GM21529 (cell line): ENCODE measurements at regions not wholly inside any gene's neighbourhood (a gene's known extent, or its start where the extent isn't known, plus 50 kb on each side); places are given as distances from the start of the nearest gene placed in this dataset.

ENCODE experiments used
- ATAC-seq: cut with Tn5 transposase; IDR thresholded peaks from one replicate; pipeline ENCODE4 v1.9.1; 2021; ENCODE audit not compliant: unreplicated experiment

- peak; percentile 69 for ATAC-seq
These were observed 212.1 kb upstream of the PHACTR1 start for GRCh38 chr6:12504325-12504966.

GRCh38 chr6:12505486-12505885 lies 211.1 kb upstream of the PHACTR1 start:
- no peak for ATAC-seq

GRCh38 chr6:12506159-12506558 lies 210.4 kb upstream of the PHACTR1 start:
- no peak for ATAC-seq

GRCh38 chr6:12507636-12508035 lies 208.9 kb upstream of the PHACTR1 start:
- no peak for ATAC-seq

- no peak for ATAC-seq
These were observed 208.0 kb upstream of the PHACTR1 start for GRCh38 chr6:12508553-12508952.

GRCh38 chr6:12509060-12509459 lies 207.5 kb upstream of the PHACTR1 start:
- no peak for ATAC-seq

- no peak for ATAC-seq
These were observed 200.5 kb upstream of the PHACTR1 start for GRCh38 chr6:12516070-12516469.

- no peak for ATAC-seq
These were observed 194.2 kb upstream of the PHACTR1 start for GRCh38 chr6:12522347-12522746.

- no peak for ATAC-seq
These were observed 192.8 kb upstream of the PHACTR1 start for GRCh38 chr6:12523726-12524125.

GRCh38 chr6:12525276-12525675 lies 191.3 kb upstream of the PHACTR1 start:
- no peak for ATAC-seq

GRCh38 chr6:12527339-12527738 lies 189.2 kb upstream of the PHACTR1 start:
- ATAC-seq = no peak

GRCh38 chr6:12528136-12528535 lies 188.4 kb upstream of the PHACTR1 start:
- ATAC-seq = no peak

- no peak for ATAC-seq
These were observed 187.8 kb upstream of the PHACTR1 start for GRCh38 chr6:12528581-12529363.

- no peak for ATAC-seq
These were observed 187.1 kb upstream of the PHACTR1 start for GRCh38 chr6:12529364-12530019.

GRCh38 chr6:12530345-12530744 lies 186.2 kb upstream of the PHACTR1 start:
- ATAC-seq = no peak

GRCh38 chr6:12533586-12533985 lies 183.0 kb upstream of the PHACTR1 start:
- no peak for ATAC-seq

- ATAC-seq = no peak
These were observed 182.3 kb upstream of the PHACTR1 start for GRCh38 chr6:12534069-12534853.

GRCh38 chr6:12535586-12536314 lies 180.8 kb upstream of the PHACTR1 start:
- no peak for ATAC-seq

- no peak for ATAC-seq
These were observed 180.2 kb upstream of the PHACTR1 start for GRCh38 chr6:12536416-12536815.

- ATAC-seq = no peak
These were observed 179.2 kb upstream of the PHACTR1 start for GRCh38 chr6:12537389-12537788.
